GM12891 (cell line): ENCODE measurements at regions not wholly inside any gene's neighbourhood (a gene's known extent, or its start where the extent isn't known, plus 50 kb on each side); places are given as distances from the start of the nearest gene placed in this dataset.

Experiments used
- POLR2A ChIP-seq: IDR thresholded peaks from 2 replicates; pipeline ENCODE4 v1.6.1; 2011; ENCODE audit warnings: low read depth, low read length, control low read depth
- POU2F2 ChIP-seq: IDR thresholded peaks from 2 replicates; pipeline ENCODE4 v1.6.1; 2011; ENCODE audit warnings: low read depth, mild to moderate bottlenecking, control low read depth, low read length, moderate library complexity

DNA sequence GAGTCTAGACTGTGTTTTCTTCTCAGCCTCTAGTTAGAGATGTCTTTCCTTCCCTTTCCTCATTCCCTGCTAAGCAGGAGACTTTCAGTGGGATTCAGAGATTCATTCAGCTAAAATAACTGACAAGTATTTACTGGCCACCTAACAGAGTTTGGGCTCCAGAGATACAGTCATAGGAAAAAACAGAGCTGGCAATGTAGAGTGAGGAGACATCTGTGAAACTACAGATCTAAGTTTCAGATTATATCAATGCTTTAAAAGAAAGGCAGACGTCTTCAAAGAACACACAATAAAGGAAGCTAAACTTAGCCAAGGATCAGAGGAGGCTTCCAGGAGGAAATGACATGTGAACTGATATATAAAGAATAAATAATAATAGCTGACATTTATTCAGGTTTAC is 355.6 kb upstream of the DDI1 start:
- TF ChIP-seq POLR2A, result no peak
- no peak for TF ChIP-seq POU2F2
